ENCODE measurements at regions not wholly inside any gene's neighbourhood (a gene's known extent, or its start where the extent isn't known, plus 50 kb on each side); places are given as distances from the start of the nearest gene placed in this dataset.

DNA sequence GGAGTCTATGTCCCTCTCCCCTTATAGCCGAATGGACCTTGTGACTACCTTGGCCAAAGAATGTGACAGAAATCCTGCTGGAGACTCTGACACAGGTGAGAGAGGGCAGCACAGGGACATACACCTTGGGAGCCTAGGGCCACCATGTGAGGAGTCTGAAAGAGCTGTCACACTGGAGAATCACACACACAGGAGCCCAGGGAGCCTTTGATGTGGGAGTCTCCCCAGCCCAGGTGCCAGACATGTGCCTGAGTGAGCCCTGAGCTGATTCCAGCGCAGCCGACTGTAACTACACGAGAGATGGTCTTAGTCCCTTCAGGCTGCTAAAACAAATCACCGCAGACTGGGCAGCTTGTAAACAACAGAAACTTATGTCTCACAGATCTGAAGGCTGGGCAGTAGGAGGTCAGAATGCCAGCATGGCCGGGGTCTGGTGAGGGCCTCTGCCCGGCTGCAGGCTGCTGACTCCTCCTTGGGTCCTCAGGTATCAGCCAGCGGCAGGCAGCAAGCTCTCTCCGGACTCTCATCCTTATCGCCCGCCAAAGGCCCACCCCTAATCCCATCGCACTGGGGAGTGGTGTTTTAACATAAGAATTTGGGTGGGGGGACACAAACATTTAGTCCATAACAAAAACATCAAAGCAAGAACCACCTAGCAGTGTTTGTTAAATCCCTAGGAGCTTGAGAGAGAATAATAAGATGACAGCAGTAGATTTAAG is 63.8 kb upstream of the GPR45 start:
- TF ChIP-seq FOSL1 (IDR thresholded peaks at IDR 0.05; ENCODE audit: insufficient read depth, low read depth, low read length): no peak
- TF ChIP-seq SP1 (IDR thresholded peaks at IDR 0.05; ENCODE audit: low read depth, low read length): peak; percentile 21; the same call in 1 of the 2 replicates
- TF ChIP-seq EGR1 (IDR thresholded peaks at IDR 0.05; ENCODE audit: borderline replicate concordance, low read depth, low read length): no peak
- TF ChIP-seq, protein P1, sequence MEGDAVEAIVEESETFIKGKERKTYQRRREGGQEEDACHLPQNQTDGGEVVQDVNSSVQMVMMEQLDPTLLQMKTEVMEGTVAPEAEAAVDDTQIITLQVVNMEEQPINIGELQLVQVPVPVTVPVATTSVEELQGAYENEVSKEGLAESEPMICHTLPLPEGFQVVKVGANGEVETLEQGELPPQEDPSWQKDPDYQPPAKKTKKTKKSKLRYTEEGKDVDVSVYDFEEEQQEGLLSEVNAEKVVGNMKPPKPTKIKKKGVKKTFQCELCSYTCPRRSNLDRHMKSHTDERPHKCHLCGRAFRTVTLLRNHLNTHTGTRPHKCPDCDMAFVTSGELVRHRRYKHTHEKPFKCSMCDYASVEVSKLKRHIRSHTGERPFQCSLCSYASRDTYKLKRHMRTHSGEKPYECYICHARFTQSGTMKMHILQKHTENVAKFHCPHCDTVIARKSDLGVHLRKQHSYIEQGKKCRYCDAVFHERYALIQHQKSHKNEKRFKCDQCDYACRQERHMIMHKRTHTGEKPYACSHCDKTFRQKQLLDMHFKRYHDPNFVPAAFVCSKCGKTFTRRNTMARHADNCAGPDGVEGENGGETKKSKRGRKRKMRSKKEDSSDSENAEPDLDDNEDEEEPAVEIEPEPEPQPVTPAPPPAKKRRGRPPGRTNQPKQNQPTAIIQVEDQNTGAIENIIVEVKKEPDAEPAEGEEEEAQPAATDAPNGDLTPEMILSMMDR (IDR thresholded peaks at IDR 0.05; ENCODE audit: control extremely low read depth in 1 of 3, insufficient read depth in 1 of 3, low read depth in 1 of 3, low read length in 3 of 3): no peak
- no peak for TF ChIP-seq NRF1 (IDR thresholded peaks at IDR 0.05; ENCODE audit: low read depth, low read length)
- TF ChIP-seq CREB1 (IDR thresholded peaks at IDR 0.05): no peak
- TF ChIP-seq RAD21 (IDR thresholded peaks at IDR 0.05 in 1 of 2, conservative IDR thresholded peaks at IDR 0.05 in 1 of 2; ENCODE audit: low read depth in 2 of 2, low read length in 2 of 2): no peak
- no peak for TF ChIP-seq POLR2A (IDR thresholded peaks at IDR 0.05; ENCODE audit: control extremely low read depth in 1 of 2, low read depth in 2 of 2, low read length in 2 of 2)
- no peak for TF ChIP-seq BACH1 (IDR thresholded peaks at IDR 0.05; ENCODE audit: low read length)
- TF ChIP-seq, protein P2, sequence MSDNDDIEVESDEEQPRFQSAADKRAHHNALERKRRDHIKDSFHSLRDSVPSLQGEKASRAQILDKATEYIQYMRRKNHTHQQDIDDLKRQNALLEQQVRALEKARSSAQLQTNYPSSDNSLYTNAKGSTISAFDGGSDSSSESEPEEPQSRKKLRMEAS (IDR thresholded peaks at IDR 0.05): no peak
- TF ChIP-seq JUN (IDR thresholded peaks at IDR 0.05; ENCODE audit: low read depth, low read length): no peak
